Progenitor cell of endocrine pancreas (in vitro differentiated cells): ENCODE measurements at regions not wholly inside any gene's neighbourhood (a gene's known extent, or its start where the extent isn't known, plus 50 kb on each side); places are given as distances from the start of the nearest gene placed in this dataset.

ENCODE experiments used
- DNase-seq: peaks from one replicate; pipeline ENCODE4 v3.0.0; 2021; ENCODE audit warnings: low spot score; ENCODE audit not compliant: unreplicated experiment
- H3K27ac Mint-ChIP-seq: 2 replicates; pipeline ENCODE4 v1.8.0; 2021; ENCODE audit warnings: mild to moderate bottlenecking, moderate library complexity, mixed read lengths
- H3K27me3 Mint-ChIP-seq: 2 replicates; pipeline ENCODE4 v1.8.0; 2021; ENCODE audit warnings: mixed read lengths
- H3K36me3 Mint-ChIP-seq: 2 replicates; pipeline ENCODE4 v1.8.0; 2022; ENCODE audit warnings: mixed read lengths; ENCODE audit not compliant: insufficient read depth
- H3K4me1 Mint-ChIP-seq: 2 replicates; pipeline ENCODE4 v1.8.0; 2021; ENCODE audit warnings: low read depth, mixed read lengths
- H3K4me3 Mint-ChIP-seq: 2 replicates; pipeline ENCODE4 v1.8.0; 2021; ENCODE audit warnings: low read depth, mild to moderate bottlenecking, moderate library complexity, mixed read lengths
- H3K9me3 Mint-ChIP-seq: 2 replicates; pipeline ENCODE4 v1.8.0; 2021; ENCODE audit warnings: low read depth, mixed read lengths
- CTCF ChIP-seq: fragments of 200-600 bp; sonication (generic); IDR thresholded peaks from one replicate; pipeline ENCODE4 v1.5.0; 2021; ENCODE audit warnings: antibody characterized with exemption, mild to moderate bottlenecking; ENCODE audit not compliant: unreplicated experiment

- peak overlapping the region; percentile 33 for H3K27ac Mint-ChIP-seq
- H3K4me1 Mint-ChIP-seq = peaks cover 20% of the 10 kb centered on the region
- DNase-seq = no peak
- no peaks in the 10 kb centered on the region for H3K27me3 Mint-ChIP-seq
- H3K9me3 Mint-ChIP-seq = no peaks in the 10 kb centered on the region
- no peaks in the 10 kb centered on the region for H3K36me3 Mint-ChIP-seq
- H3K4me3 Mint-ChIP-seq = no peak overlapping the region
- TF ChIP-seq CTCF = no peak
Measured at GRCh38 chr1:219433496-219434131, 179.3 kb downstream of the ZC3H11B start.

DNA sequence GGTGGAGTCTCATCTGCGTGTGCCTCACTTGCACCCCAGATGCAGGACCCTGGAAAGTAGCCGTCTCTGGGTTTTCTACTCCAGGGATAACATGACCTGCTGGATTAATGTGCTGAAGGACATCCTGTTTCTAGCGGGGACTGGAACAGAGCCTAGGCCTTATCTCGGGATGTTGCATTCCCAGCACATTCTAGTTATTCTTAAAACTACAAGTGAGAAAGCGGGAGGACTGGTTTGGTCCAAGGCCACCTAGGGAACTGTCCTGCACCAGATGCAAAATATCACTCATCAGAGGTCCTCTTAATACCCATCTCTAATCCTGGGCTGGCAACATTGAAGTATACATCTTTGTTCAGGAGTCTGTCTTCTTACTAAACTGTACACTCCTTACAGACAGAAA lies 179.9 kb downstream of the ZC3H11B start:
- Mint-ChIP-seq H3K4me3 (no peak overlapping the region), H3K4me1 (peaks cover 20% of the 10 kb centered on the region), H3K27me3 (no peaks in the 10 kb centered on the region), H3K9me3 (no peaks in the 10 kb centered on the region), H3K36me3 (no peaks in the 10 kb centered on the region), H3K27ac (peak overlapping the region; percentile 67)
- no peak for TF ChIP-seq CTCF
- DNase-seq = no peak

DNA sequence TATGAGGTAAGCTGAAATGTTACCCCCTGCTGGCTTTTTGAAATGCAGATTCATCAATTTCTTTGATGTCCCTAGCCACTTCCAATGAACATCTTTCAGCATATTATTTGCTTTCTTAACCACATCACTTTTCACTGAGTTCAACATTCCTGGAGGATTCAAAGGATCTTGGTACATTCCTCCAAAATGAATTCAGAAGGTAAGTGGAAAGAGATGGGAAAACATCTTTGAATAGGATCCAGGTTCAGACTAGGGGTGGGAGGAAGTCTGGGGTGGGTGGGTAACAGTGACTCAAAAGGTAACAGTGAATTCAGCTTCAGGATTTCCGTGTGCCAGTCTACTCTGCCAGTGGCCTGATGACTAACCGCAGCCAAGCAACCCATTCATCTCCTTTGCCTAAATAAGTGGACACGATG lies 180.7 kb downstream of the ZC3H11B start:
- Mint-ChIP-seq H3K36me3 (no peaks in the 10 kb centered on the region), H3K27me3 (no peaks in the 10 kb centered on the region), H3K9me3 (no peaks in the 10 kb centered on the region), H3K4me1 (peaks cover 20% of the 10 kb centered on the region), H3K4me3 (no peak overlapping the region), H3K27ac (no peak overlapping the region)
- no peak for DNase-seq
- no peak for TF ChIP-seq CTCF

GRCh38 chr1:219430419-219430818 lies 182.5 kb downstream of the ZC3H11B start:
- Mint-ChIP-seq H3K4me1 (peaks cover 23% of the 10 kb centered on the region), H3K27ac (no peak overlapping the region), H3K36me3 (no peaks in the 10 kb centered on the region), H3K9me3 (no peaks in the 10 kb centered on the region), H3K27me3 (no peaks in the 10 kb centered on the region), H3K4me3 (no peak overlapping the region)
- no peak for DNase-seq
- no peak for TF ChIP-seq CTCF

- TF ChIP-seq CTCF = no peak
- peaks cover 14% of the 10 kb centered on the region for H3K4me1 Mint-ChIP-seq
- no peak overlapping the region for H3K4me3 Mint-ChIP-seq
- H3K36me3 Mint-ChIP-seq = no peaks in the 10 kb centered on the region
- DNase-seq = no peak
- no peak overlapping the region for H3K27ac Mint-ChIP-seq
- no peaks in the 10 kb centered on the region for H3K9me3 Mint-ChIP-seq
- no peaks in the 10 kb centered on the region for H3K27me3 Mint-ChIP-seq
Measured at GRCh38 chr1:219428651-219429050, 184.3 kb downstream of the ZC3H11B start.
